ENCODE measurements at regions not wholly inside any gene's neighbourhood (a gene's known extent, or its start where the extent isn't known, plus 50 kb on each side); places are given as distances from the start of the nearest gene placed in this dataset.
"Not testable (repeated sequence)": the region's sequence is repeated elsewhere in the genome, so short reads cannot be mapped to it uniquely, and the experiment has no call there.

GRCh38 chr3:186454881-186455703, 89.1 kb downstream of the CRYGS start:
- no peak for DNase-seq (ENCODE audit: low read depth in 1 of 2, low spot score in 1 of 2)

DNA sequence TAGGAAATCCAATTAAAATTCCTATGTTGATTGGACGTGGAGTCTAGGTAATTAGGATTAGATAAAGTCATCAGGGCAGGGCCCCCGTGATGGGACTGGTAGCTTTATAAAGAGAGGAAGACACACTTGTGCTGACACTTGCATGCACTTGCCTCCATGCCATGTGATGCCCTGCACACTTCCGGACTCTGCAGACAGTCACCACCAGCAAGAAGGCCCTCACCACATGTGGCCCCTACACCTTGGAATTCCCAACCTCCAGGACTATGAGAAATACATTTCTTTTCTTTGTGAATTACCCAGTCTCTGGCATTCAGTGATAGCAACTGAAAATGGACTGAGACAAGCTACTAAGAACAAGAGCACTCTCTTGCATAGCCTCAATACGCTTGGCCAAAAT, 90.6 kb downstream of the CRYGS start:
- no peak for DNase-seq (ENCODE audit: low read depth in 1 of 2, low spot score in 1 of 2)

DNA sequence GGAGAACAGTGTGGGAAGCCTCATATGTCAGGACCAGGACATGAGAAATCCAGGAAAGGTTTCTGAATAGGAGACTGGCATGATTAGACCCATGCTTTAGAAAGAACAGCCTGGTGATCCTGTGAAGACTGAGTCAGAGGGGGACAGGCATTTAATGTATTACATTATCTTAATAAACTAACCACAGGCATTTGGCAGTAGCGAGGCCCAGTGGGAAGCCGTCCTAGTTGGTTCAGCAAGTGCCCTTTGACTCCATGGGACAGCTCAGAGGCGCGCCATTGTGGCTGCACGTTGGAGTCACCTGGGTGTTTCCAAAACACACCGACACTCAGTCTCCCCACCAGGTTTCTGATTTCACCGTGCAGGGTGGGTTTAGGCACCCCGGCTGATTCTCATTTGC, 90.5 kb upstream of the DGKG start:
- DNase-seq (ENCODE audit: low read depth in 1 of 2, low spot score in 1 of 2): no peak

- no peak for DNase-seq (ENCODE audit: low read depth in 1 of 2, low spot score in 1 of 2)
These were observed 89.3 kb upstream of the DGKG start for GRCh38 chr3:186451371-186451770.

DNA sequence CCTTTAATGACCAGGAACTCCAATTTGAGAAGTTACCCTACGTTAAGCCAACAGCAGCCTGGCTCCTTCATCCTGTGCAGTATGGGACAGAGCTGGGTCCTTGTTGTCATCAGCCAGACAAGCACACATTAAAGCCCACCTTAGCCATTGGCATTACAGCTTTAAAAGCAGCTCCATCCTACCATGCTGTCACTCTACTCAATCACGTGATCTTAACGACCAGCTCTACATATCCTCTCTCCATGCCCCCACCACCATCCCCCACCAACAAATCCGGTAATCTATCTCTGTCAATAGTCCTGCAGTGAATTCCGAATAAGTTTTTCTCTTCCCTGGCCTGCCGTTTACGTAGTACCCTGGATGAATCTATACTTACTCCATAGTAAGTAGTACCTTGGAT, 82.9 kb upstream of the DGKG start:
- DNase-seq (ENCODE audit: low read depth in 1 of 2, low spot score in 1 of 2): no peak

DNA sequence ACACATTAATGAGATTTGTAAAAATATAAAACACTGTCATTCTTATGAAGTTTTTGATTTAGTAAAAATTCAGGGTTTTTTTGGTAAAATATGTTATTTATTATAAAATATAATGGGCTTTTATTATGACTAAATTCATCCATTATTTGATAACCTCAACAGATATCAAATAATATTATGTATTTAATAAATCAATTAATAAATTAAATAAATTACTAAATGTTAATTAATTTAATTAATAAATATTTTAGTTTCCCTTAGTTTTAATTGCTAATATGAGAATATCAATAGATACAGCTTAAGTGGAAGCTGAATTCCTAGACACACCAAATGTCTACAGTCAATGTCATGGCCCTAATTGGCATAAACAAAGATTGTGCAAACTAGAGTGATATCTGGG, 82.3 kb upstream of the DGKG start:
- no peak for DNase-seq (ENCODE audit: low read depth in 1 of 2, low spot score in 1 of 2)

DNA sequence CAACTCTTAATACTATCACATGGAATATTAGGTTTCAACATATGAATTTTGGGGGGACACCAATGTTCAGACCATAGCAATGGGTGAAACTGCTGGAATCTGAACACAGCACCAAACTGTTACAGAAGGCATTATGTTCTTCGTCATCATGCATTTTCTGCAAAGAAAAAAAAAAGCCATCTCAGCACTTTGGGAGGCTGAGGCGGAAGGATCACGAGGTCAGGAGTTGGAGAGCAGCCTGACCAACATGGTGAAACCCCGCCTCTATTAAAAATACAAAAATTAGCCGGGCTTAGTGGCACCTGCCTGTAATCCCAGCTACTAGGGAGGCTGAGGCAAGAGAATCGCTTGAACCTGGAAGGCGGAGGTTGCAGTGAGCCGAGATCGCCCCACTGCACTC, 80.9 kb upstream of the DGKG start:
- not testable (repeated sequence) for DNase-seq (ENCODE audit: low read depth in 1 of 2, low spot score in 1 of 2)

DNA sequence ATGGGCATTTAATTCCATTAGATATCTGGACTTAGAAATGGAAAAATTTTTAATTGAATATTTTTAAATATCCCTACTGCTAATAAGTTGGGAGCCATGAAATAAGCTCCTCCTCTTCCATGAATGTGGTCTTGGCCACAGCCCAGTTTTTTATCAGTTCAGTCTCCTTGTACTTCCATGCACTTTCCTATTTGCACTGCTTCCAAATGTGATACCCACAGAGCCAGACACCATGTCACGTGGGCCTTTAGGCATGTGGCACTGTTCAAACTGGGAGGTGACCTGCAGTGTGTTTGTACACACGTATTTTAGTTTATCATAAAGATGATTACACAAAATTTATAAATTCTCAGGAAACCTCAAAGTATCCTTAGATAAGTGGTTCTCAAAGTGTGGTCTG, 80.1 kb upstream of the DGKG start:
- no peak for DNase-seq (ENCODE audit: low read depth in 1 of 2, low spot score in 1 of 2)

DNA sequence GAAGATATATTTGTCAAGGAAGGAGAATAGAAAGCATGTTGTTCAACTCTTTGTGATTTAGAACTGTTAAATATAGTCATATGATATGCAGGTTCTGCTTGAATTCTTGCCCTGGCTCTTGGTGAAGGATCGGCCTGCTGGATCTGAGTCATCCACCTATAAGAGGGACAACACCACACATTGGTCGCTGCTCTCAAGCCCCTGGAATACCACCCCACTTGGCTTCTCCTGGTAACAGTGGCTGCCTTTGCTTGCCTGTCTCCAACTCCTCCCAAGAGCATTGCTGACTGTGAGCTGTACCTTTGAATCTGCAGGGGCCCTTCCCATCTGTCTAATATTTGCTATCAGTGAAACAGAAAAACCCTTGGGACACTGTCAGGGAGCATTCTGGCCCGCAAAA, 78.9 kb upstream of the DGKG start:
- DNase-seq (ENCODE audit: low read depth in 1 of 2, low spot score in 1 of 2): no peak

DNA sequence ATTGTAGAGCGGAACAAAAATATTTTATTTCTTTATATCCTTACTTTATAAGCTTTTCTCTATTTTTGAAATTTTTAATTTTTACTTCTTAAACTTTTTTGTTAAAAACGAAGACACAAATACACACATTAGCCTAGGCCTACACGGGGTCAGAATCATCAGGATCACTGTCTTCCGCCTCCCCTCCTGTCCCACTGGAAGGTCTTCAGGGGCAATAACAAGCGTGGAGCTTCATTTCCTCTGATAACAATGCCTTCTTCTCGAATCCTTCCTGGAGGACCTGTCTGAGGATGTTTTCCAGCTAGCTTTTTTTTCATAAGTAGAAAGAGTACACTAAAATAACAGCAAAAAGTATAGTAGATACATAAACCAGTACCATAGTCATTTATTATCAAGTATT, 77.7 kb upstream of the DGKG start:
- DNase-seq (ENCODE audit: low read depth in 1 of 2, low spot score in 1 of 2): no peak

- not testable (repeated sequence) for DNase-seq (ENCODE audit: low read depth in 1 of 2, low spot score in 1 of 2)
These were observed 73.3 kb upstream of the DGKG start for GRCh38 chr3:186435332-186435731.

GRCh38 chr3:186432944-186433732, 71.1 kb upstream of the DGKG start:
- DNase-seq (ENCODE audit: low read depth in 1 of 2, low spot score in 1 of 2): no peak

- DNase-seq (ENCODE audit: low read depth in 1 of 2, low spot score in 1 of 2): no peak
These were observed 70.2 kb upstream of the DGKG start for GRCh38 chr3:186432189-186432588.

- no peak for DNase-seq (ENCODE audit: low read depth in 1 of 2, low spot score in 1 of 2)
These were observed 65.7 kb upstream of the DGKG start for GRCh38 chr3:186427627-186428281.

- no peak for DNase-seq (ENCODE audit: low read depth in 1 of 2, low spot score in 1 of 2)
These were observed 64.0 kb upstream of the DGKG start for GRCh38 chr3:186425788-186426730.

DNA sequence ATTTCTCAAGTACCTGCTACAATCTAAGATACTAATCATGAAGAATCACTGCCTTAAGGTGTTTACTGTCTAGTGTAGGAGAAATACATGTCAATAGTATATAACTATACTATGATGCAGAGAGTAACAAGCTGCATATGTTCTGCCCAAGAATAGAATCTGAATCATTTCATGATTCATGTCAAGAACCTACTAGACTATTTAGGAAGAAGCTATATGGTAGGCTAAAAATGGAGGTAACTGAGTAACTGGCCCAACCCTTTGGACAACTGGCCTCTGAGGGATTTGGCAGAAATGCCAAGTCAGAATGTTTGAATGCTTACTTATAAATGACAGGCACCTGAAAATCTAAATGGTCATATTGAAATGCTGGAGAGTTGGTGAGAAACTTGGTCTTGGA, 59.9 kb upstream of the DGKG start:
- DNase-seq (ENCODE audit: low read depth in 1 of 2, low spot score in 1 of 2): no peak

- no peak for DNase-seq (ENCODE audit: low read depth in 1 of 2, low spot score in 1 of 2)
These were observed 56.7 kb upstream of the DGKG start for GRCh38 chr3:186418671-186419145.

DNA sequence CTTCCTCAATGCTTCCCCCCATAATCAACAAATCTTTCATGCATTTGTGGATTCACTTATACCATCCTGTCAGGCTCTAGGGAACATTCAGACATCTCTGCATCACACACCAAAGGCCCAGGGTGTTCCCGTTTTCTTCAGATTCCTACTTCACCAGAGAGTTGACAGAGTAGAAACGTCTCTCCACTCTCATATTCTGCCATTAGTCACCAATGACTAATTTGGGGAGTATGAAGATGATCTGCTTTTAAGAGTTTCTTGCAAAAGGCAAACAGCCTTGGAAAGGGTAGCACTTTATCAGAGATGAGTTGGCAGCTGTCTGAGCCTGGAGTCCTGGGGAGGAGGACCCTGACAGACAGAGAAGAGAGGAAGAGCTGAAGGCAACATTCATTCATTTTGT, 55.8 kb upstream of the DGKG start:
- no peak for DNase-seq (ENCODE audit: low read depth in 1 of 2, low spot score in 1 of 2)

DNA sequence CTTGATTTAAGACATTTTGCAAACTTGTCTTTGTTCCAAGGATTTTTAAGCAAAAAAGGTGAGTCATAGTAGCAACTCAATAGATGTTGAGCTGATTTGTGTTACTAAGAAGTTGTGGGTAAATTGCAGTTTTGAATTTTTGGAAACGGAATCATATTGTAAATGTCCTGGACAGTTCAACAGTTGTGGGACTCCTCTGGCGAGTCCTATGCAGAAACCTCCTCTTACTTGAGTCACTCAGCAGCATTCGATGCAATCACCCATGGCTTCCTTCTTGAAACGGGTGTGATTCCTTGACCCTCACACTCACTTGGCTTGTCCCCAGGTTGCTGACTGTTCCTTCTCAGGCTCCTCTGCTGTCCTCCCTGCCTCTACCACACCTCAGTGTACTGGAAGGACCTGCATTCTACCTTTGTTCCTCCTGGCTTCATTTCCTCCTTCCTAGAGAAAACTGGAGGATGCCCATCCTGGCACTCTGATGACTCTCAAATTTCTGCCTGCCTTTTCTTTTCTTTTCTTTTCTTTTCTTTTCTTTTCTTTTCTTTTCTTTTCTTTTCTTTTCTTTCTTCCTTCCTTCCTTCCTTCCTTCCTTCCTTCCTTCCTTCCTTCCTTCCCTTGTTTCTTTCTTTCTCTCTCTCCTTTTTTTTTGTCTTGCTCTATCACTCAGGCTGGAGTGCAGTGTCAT, 52.8 kb upstream of the DGKG start:
- DNase-seq (ENCODE audit: low read depth in 1 of 2, low spot score in 1 of 2): no peak

All from activated CD4-positive, alpha-beta T cell treated with anti-CD3 and anti-CD28 coated beads, Interleukin-2, amount 50 U/mL, for 24 hours (primary cell).